Trophoblast cell (in vitro differentiated cells and primary cell): ENCODE measurements at regions not wholly inside any gene's neighbourhood (a gene's known extent, or its start where the extent isn't known, plus 50 kb on each side); places are given as distances from the start of the nearest gene placed in this dataset.

Experiments used
- DNase-seq, 2 donors: peaks; one replicate each; pipeline ENCODE4 v3.0.0-alpha.2; 2016
- H2AFZ ChIP-seq: 2 replicates; pipeline ENCODE4 v1.6.1; 2013; ENCODE audit warnings: low read length, moderate library complexity, mild to moderate bottlenecking; ENCODE audit not compliant: insufficient read depth, poor library complexity
- H2AK5ac ChIP-seq: 2 replicates; pipeline ENCODE4 v1.6.1; 2013; ENCODE audit warnings: mild to moderate bottlenecking, low read length
- H2BK120ac ChIP-seq: 2 replicates; pipeline ENCODE4 v1.6.1; 2013; ENCODE audit warnings: low read length, mild to moderate bottlenecking, moderate library complexity; ENCODE audit not compliant: insufficient read depth, poor library complexity
- H2BK12ac ChIP-seq: 2 replicates; pipeline ENCODE4 v1.6.1; 2013; ENCODE audit warnings: mild to moderate bottlenecking, low read length, moderate library complexity
- H2BK5ac ChIP-seq: 2 replicates; pipeline ENCODE4 v1.6.1; 2013; ENCODE audit warnings: low read length, low read depth, moderate library complexity, mild to moderate bottlenecking; ENCODE audit not compliant: poor library complexity
- H3K14ac ChIP-seq: 2 replicates; pipeline ENCODE4 v1.6.1; 2013; ENCODE audit warnings: mild to moderate bottlenecking, low read length
- H3K18ac ChIP-seq: 2 replicates; pipeline ENCODE4 v1.6.1; 2013; ENCODE audit warnings: mild to moderate bottlenecking, low read length
- H3K23ac ChIP-seq: 2 replicates; pipeline ENCODE4 v1.6.1; 2013; ENCODE audit warnings: low read length
- H3K27ac ChIP-seq: 2 replicates; pipeline ENCODE4 v1.5.1; 2013; ENCODE audit warnings: low read depth, mild to moderate bottlenecking, inconsistent platforms, low read length, moderate library complexity
- H3K27me3 ChIP-seq: 2 replicates; pipeline ENCODE4 v1.6.1; 2013; ENCODE audit warnings: inconsistent platforms, mild to moderate bottlenecking, low read length, moderate library complexity; ENCODE audit not compliant: insufficient read depth
- H3K36me3 ChIP-seq, 2 experiments: 1 replicate in 1 of 2; 2 replicates in 1 of 2; pipeline ENCODE4 v1.6.1; 2013; ENCODE audit warnings: low read length in 2 of 2, mild to moderate bottlenecking in 2 of 2, moderate library complexity in 1 of 2; ENCODE audit not compliant: insufficient read depth in 2 of 2, control insufficient read depth in 1 of 2
- H3K4ac ChIP-seq: 2 replicates; pipeline ENCODE4 v1.6.1; 2013; ENCODE audit warnings: low read depth, mild to moderate bottlenecking, low read length, moderate library complexity
- H3K4me1 ChIP-seq, 2 experiments: 1 replicate in 1 of 2; 2 replicates in 1 of 2; pipeline ENCODE4 v1.6.1; 2013; ENCODE audit warnings: low read length in 2 of 2, mild to moderate bottlenecking in 2 of 2, moderate library complexity in 1 of 2; ENCODE audit not compliant: insufficient read depth in 2 of 2, control insufficient read depth in 1 of 2
- H3K4me2 ChIP-seq: 2 replicates; pipeline ENCODE4 v1.6.1; 2013; ENCODE audit warnings: inconsistent platforms, mild to moderate bottlenecking, low read length, moderate library complexity
- H3K4me3 ChIP-seq: 2 replicates; pipeline ENCODE4 v1.5.1; 2013; ENCODE audit warnings: mild to moderate bottlenecking, low read depth, low read length, inconsistent platforms
- H3K79me1 ChIP-seq: one replicate; pipeline ENCODE4 v1.6.1; 2013; ENCODE audit warnings: low read length
- H3K79me2 ChIP-seq: 2 replicates; pipeline ENCODE4 v1.6.1; 2013; ENCODE audit warnings: low read length, mild to moderate bottlenecking; ENCODE audit not compliant: control insufficient read depth, insufficient read depth, poor library complexity
- H3K9ac ChIP-seq: 2 replicates; pipeline ENCODE4 v1.6.1; 2013; ENCODE audit warnings: mild to moderate bottlenecking, low read length
- H3K9me3 ChIP-seq: 2 replicates; pipeline ENCODE4 v1.6.1; 2013; ENCODE audit warnings: low read depth, mild to moderate bottlenecking, control low read depth, inconsistent platforms, low read length; ENCODE audit not compliant: insufficient read depth
- H4K12ac ChIP-seq: 2 replicates; pipeline ENCODE4 v1.6.1; 2013; ENCODE audit warnings: low read depth, mild to moderate bottlenecking, low read length, moderate library complexity
- H4K8ac ChIP-seq: 2 replicates; pipeline ENCODE4 v1.6.1; 2013; ENCODE audit warnings: low read depth, mild to moderate bottlenecking, low read length, moderate library complexity
- H4K91ac ChIP-seq: one replicate; pipeline ENCODE4 v1.6.1; 2013; ENCODE audit warnings: low read depth, mild to moderate bottlenecking, low read length, moderate library complexity
- WGBS: extraction: QIAGEN DNeasy Blood & Tissue Kit; methylation state at CpG from one replicate; pipeline ENCODE4 v1.1.7; 2013; ENCODE audit warnings: missing lambda C conversion rate; ENCODE audit not compliant: insufficient read length, insufficient coverage; ENCODE audit errors: extremely low coverage; 5-methylcytosine and 5-hydroxymethylcytosine counted together

GRCh38 chr1:30294508-30294907, 428.9 kb downstream of the MATN1 start:
- Histone ChIP-seq H3K14ac (no peak overlapping the region), H4K12ac (no peak overlapping the region), H3K9ac (no peak overlapping the region), H3K4ac (no peak overlapping the region), H4K8ac (no peak overlapping the region), H3K4me1 (no peaks in the 10 kb centered on the region), H3K79me1 (no peaks in the 10 kb centered on the region), H3K4me2 (no peak overlapping the region), H3K36me3 (no peaks in the 10 kb centered on the region), H2AK5ac (no peak overlapping the region), H3K4me3 (no peak overlapping the region), H2BK12ac (no peak overlapping the region), H3K27ac (no peak overlapping the region), H3K18ac (no peak overlapping the region), H3K79me2 (no peaks in the 10 kb centered on the region), H3K9me3 (peaks cover 4% of the 10 kb centered on the region), H2BK5ac (no peak overlapping the region), H3K27me3 (no peaks in the 10 kb centered on the region), H2BK120ac (no peak overlapping the region), H3K23ac (no peak overlapping the region), H4K91ac (no peak overlapping the region), H2AFZ (no peak overlapping the region)
- no peak for DNase-seq
- WGBS, result no CpG with 5 or more reads among the region's 1 CpG

DNA sequence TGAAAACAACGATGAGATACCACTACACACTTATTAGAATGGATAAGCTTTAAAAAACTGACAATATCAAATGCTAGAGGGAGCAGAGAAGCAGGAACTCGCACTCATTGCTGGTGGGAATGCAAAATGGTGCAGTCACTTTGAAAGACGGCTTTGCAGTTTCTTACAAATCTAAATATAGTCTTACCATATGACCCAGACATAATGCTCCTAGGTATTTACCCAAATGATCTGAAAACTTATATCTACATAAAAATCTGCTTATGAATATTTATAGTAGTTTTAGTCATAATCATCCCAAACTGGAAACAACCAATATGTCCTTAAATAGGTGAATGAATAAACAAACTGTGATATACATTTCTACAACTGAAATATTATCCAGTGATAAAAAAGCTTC, 430.9 kb downstream of the MATN1 start:
- Histone ChIP-seq H3K79me1 (no peaks in the 10 kb centered on the region), H3K23ac (no peak overlapping the region), H3K4ac (no peak overlapping the region), H3K9me3 (peaks cover 1% of the 10 kb centered on the region), H4K12ac (no peak overlapping the region), H3K4me1 (no peaks in the 10 kb centered on the region), H4K91ac (no peak overlapping the region), H2BK12ac (no peak overlapping the region), H3K14ac (no peak overlapping the region), H3K9ac (no peak overlapping the region), H3K18ac (no peak overlapping the region), H3K79me2 (no peaks in the 10 kb centered on the region), H4K8ac (no peak overlapping the region), H2AK5ac (no peak overlapping the region), H2AFZ (no peak overlapping the region), H3K36me3 (no peaks in the 10 kb centered on the region), H3K4me3 (no peak overlapping the region), H3K27ac (no peak overlapping the region), H3K27me3 (no peaks in the 10 kb centered on the region), H2BK120ac (no peak overlapping the region), H2BK5ac (no peak overlapping the region), H3K4me2 (no peak overlapping the region)
- no CpG with 5 or more reads among the region's 3 CpGs for WGBS
- no peak for DNase-seq

DNA sequence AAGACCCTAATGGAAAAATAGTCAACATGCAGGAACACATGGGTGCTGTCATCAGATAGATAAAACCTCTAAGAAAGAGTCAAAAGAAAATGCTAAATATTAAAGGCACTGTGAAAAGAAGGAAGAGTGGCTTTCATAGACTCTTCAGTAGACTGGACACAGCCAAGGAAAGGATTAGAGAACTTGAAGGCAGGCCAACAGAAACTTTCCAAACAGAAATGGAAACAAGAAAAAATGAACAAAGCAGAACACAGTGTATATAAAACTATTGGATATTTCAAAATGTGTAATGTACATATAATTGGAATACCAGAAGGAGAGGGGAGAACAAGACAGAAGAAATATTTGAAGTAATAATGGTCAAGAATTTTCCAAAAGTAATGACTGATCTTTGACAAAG, 431.9 kb downstream of the MATN1 start:
- Histone ChIP-seq H3K9ac (no peak overlapping the region), H3K4ac (no peak overlapping the region), H3K79me2 (no peaks in the 10 kb centered on the region), H2BK12ac (no peak overlapping the region), H3K4me1 (no peaks in the 10 kb centered on the region), H3K18ac (no peak overlapping the region), H3K27me3 (no peaks in the 10 kb centered on the region), H4K91ac (no peak overlapping the region), H3K9me3 (peaks cover 1% of the 10 kb centered on the region), H3K23ac (no peak overlapping the region), H3K14ac (no peak overlapping the region), H2AK5ac (no peak overlapping the region), H3K27ac (no peak overlapping the region), H3K79me1 (no peaks in the 10 kb centered on the region), H2BK5ac (no peak overlapping the region), H2BK120ac (no peak overlapping the region), H4K8ac (no peak overlapping the region), H3K4me2 (no peak overlapping the region), H3K4me3 (no peak overlapping the region), H2AFZ (no peak overlapping the region), H4K12ac (no peak overlapping the region), H3K36me3 (no peaks in the 10 kb centered on the region)
- DNase-seq, result no peak

DNA sequence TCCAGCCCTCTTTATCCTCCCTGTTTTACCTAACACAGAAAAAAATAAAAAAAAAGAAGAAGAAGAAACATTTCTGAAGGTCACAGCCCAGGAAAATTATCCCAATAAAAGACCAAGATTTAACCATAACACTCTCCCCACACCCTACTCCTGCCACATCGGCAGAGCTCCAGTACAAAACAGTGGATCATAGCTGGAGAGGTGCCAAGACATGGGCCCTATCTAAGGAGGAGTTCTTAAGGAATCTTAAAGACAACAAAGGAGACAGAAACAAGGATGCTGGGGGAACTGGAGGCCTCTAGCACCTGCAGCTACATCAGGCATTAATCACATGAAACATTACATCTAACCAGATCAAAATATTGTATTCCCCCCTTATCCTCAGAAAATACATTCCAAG, 432.8 kb downstream of the MATN1 start:
- WGBS, result no CpG with 5 or more reads among the region's 1 CpG
- Histone ChIP-seq H3K9ac (no peak overlapping the region), H3K27me3 (no peaks in the 10 kb centered on the region), H3K27ac (no peak overlapping the region), H2BK120ac (no peak overlapping the region), H2AFZ (no peak overlapping the region), H3K9me3 (no peaks in the 10 kb centered on the region), H3K79me1 (no peaks in the 10 kb centered on the region), H3K4me2 (no peak overlapping the region), H4K12ac (no peak overlapping the region), H3K79me2 (no peaks in the 10 kb centered on the region), H2BK5ac (no peak overlapping the region), H2AK5ac (no peak overlapping the region), H3K4me1 (no peaks in the 10 kb centered on the region), H3K36me3 (no peaks in the 10 kb centered on the region), H3K23ac (no peak overlapping the region), H4K91ac (no peak overlapping the region), H2BK12ac (no peak overlapping the region), H3K18ac (no peak overlapping the region), H3K14ac (no peak overlapping the region), H3K4ac (no peak overlapping the region), H4K8ac (no peak overlapping the region), H3K4me3 (no peak overlapping the region)
- no peak for DNase-seq

DNA sequence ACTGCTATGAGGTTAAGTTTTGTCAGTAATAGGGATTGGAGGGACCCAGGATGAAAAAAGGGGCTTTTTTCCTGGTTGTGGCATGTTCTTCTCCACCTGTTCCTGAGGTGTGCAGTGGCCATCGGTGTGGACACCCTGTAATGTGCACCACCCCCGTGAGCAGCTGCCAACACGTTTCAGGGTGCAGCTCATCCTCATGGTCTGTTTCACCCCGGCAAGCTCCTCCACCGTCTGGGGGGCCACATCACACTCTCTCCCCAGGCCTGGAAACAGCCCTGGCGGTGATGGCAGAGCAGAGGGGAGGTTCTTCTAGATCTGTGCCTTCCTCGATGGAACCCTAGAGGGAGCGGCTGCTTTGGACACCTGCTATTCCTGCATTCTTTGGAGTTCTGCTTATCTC, 435.4 kb downstream of the MATN1 start:
- no peak for DNase-seq
- no CpG with 5 or more reads among the region's 8 CpGs for WGBS

More for the DNA sequence above, 435.4 kb downstream of the MATN1 start:
- Histone ChIP-seq H3K4me3 (no peak overlapping the region), H4K8ac (no peak overlapping the region), H2BK5ac (no peak overlapping the region), H3K4ac (no peak overlapping the region), H3K4me2 (no peak overlapping the region), H3K27ac (no peak overlapping the region), H2AK5ac (no peak overlapping the region), H3K79me2 (no peaks in the 10 kb centered on the region), H4K12ac (no peak overlapping the region), H3K14ac (no peak overlapping the region), H2BK120ac (no peak overlapping the region), H3K18ac (no peak overlapping the region), H3K79me1 (no peaks in the 10 kb centered on the region), H2BK12ac (no peak overlapping the region), H3K9ac (no peak overlapping the region), H3K9me3 (no peaks in the 10 kb centered on the region), H3K4me1 (no peaks in the 10 kb centered on the region), H3K23ac (no peak overlapping the region), H4K91ac (no peak overlapping the region), H3K36me3 (no peaks in the 10 kb centered on the region), H3K27me3 (no peaks in the 10 kb centered on the region), H2AFZ (no peak overlapping the region)
